Breast epithelium (tissue), 4 donors: ENCODE measurements at regions not wholly inside any gene's neighbourhood (a gene's known extent, or its start where the extent isn't known, plus 50 kb on each side); places are given as distances from the start of the nearest gene placed in this dataset.

ENCODE experiments used
- DNase-seq, 2 donors: peaks; one replicate each; pipeline ENCODE4 v3.0.0-alpha.2; 2019; ENCODE audit warnings: low spot score in 2 of 2
- H3K27ac ChIP-seq, 2 donors: fragments of 200-600 bp; sonication (generic) in 1 of 2; one replicate each; pipeline ENCODE4 v1.5.1; 2016 to 2019; ENCODE audit warnings: mild to moderate bottlenecking in 1 of 2
- H3K27me3 ChIP-seq, 2 donors: fragments of 200-600 bp; sonication (generic) in 1 of 2; one replicate each; pipeline versions ENCODE4 v1.5.1 to v1.6.0; 2017 to 2019; ENCODE audit warnings: control low read depth in 1 of 2, mild to moderate bottlenecking in 1 of 2
- H3K36me3 ChIP-seq: fragments of 200-600 bp; one replicate; pipeline ENCODE4 v1.5.1; 2019
- H3K4me1 ChIP-seq, 2 donors: fragments of 200-600 bp; sonication (generic); one replicate each; pipeline ENCODE4 v1.5.1; 2016 to 2019; ENCODE audit warnings: control low read depth in 1 of 2
- H3K4me3 ChIP-seq, 3 donors: fragments of 200-600 bp; sonication (generic); 1 replicate in 2 of 3; 2 replicates in 1 of 3; pipeline ENCODE4 v1.5.1; 2016 to 2019; ENCODE audit warnings: mild to moderate bottlenecking in 3 of 3, moderate library complexity in 2 of 3
- H3K9me3 ChIP-seq, 2 donors: fragments of 200-600 bp; sonication (generic) in 1 of 2; one replicate each; pipeline ENCODE4 v1.5.1; 2016 to 2019; ENCODE audit warnings: control low read depth in 1 of 2
- POLR2A ChIP-seq: fragments of 450-650 bp; IDR thresholded peaks from one replicate; pipeline ENCODE4 v1.6.1; 2016; ENCODE audit warnings: antibody characterized with exemption, mild to moderate bottlenecking, moderate library complexity
- POLR2AphosphoS5 ChIP-seq, 3 donors: sonication (generic); formaldehyde crosslinking; IDR thresholded peaks; one replicate each; pipeline ENCODE4 v1.6.1; 2017; ENCODE audit warnings: antibody characterized with exemption in 3 of 3
- intact Hi-C: fragments of 100-400 bp; cut with DNase I; formaldehyde crosslinking; loops from one replicate; pipeline ENCODE4 v1.15.1; 2023; ENCODE audit warnings: low total_unique reads
- TF ChIP-seq, protein P1 (sequence below), 3 donors: fragments of 450-650 bp; IDR thresholded peaks; one replicate each; pipeline ENCODE4 v1.5.1; 2016 to 2017; ENCODE audit warnings: antibody characterized with exemption in 3 of 3, mild to moderate bottlenecking in 3 of 3, moderate library complexity in 3 of 3

GRCh38 chr15:47374222-47374621 lies 343.1 kb upstream of the SEMA6D start:
- no peak overlapping the region for H3K4me3 ChIP-seq
- TF ChIP-seq, protein P1, sequence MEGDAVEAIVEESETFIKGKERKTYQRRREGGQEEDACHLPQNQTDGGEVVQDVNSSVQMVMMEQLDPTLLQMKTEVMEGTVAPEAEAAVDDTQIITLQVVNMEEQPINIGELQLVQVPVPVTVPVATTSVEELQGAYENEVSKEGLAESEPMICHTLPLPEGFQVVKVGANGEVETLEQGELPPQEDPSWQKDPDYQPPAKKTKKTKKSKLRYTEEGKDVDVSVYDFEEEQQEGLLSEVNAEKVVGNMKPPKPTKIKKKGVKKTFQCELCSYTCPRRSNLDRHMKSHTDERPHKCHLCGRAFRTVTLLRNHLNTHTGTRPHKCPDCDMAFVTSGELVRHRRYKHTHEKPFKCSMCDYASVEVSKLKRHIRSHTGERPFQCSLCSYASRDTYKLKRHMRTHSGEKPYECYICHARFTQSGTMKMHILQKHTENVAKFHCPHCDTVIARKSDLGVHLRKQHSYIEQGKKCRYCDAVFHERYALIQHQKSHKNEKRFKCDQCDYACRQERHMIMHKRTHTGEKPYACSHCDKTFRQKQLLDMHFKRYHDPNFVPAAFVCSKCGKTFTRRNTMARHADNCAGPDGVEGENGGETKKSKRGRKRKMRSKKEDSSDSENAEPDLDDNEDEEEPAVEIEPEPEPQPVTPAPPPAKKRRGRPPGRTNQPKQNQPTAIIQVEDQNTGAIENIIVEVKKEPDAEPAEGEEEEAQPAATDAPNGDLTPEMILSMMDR (IDR thresholded peaks at IDR 0.05) = no peak
- intact Hi-C loops = no loop called here
- H3K27me3 ChIP-seq = no peaks in the 10 kb centered on the region
- no peaks in the 10 kb centered on the region for H3K4me1 ChIP-seq
- no peaks in the 10 kb centered on the region for H3K9me3 ChIP-seq
- no peak for DNase-seq
- H3K36me3 ChIP-seq = no peaks in the 10 kb centered on the region
- no peak overlapping the region for H3K27ac ChIP-seq

DNA sequence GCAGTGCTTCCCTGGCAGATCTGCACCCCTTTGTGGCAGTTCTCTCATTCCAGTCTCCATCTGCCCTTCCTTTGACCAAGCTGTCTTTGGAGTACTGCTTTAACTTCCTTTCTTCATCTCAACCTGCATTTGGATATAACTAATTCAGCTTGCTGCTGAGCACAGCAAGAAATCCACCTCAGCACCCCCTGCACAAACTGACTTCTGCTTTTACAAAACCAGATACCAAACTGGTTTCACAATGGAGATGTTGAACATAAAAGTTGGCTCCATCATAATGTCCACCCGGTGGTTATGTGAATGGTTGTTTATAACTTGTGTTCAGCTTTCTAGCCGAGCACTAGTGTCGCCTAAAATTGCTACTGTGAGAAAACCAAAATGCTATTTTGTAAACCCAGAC lies 341.1 kb upstream of the SEMA6D start:
- H3K27me3 ChIP-seq = no peaks in the 10 kb centered on the region
- H3K4me3 ChIP-seq = no peak overlapping the region
- DNase-seq = no peak
- intact Hi-C loops = no loop called here
- no peaks in the 10 kb centered on the region for H3K36me3 ChIP-seq
- H3K4me1 ChIP-seq = no peaks in the 10 kb centered on the region
- no peak overlapping the region for H3K27ac ChIP-seq
- TF ChIP-seq, protein P1 (IDR thresholded peaks at IDR 0.05) = no peak
- TF ChIP-seq POLR2AphosphoS5 (IDR thresholded peaks at IDR 0.05) (no peak), POLR2A (no peak)
- no peaks in the 10 kb centered on the region for H3K9me3 ChIP-seq

- no peaks in the 10 kb centered on the region for H3K36me3 ChIP-seq
- intact Hi-C loops = no loop called here
- no peaks in the 10 kb centered on the region for H3K9me3 ChIP-seq
- no peak overlapping the region for H3K27ac ChIP-seq
- DNase-seq = no peak
- H3K4me3 ChIP-seq = no peak overlapping the region
- no peaks in the 10 kb centered on the region for H3K27me3 ChIP-seq
- TF ChIP-seq POLR2A (no peak), POLR2AphosphoS5 (IDR thresholded peaks at IDR 0.05) (no peak)
- TF ChIP-seq, protein P1 (IDR thresholded peaks at IDR 0.05) = no peak
- H3K4me1 ChIP-seq = no peaks in the 10 kb centered on the region
Observed at GRCh38 chr15:47377465-47377864, 339.8 kb upstream of the SEMA6D start.

GRCh38 chr15:47378527-47378926 lies 338.8 kb upstream of the SEMA6D start:
- no peaks in the 10 kb centered on the region for H3K36me3 ChIP-seq
- intact Hi-C loops = no loop called here
- H3K9me3 ChIP-seq = no peaks in the 10 kb centered on the region
- no peak overlapping the region for H3K27ac ChIP-seq
- TF ChIP-seq POLR2A = no peak
- no peak for TF ChIP-seq POLR2AphosphoS5 (IDR thresholded peaks at IDR 0.05)
- TF ChIP-seq, protein P1 (IDR thresholded peaks at IDR 0.05) = no peak
- DNase-seq = no peak
- H3K4me3 ChIP-seq = no peak overlapping the region
- no peaks in the 10 kb centered on the region for H3K27me3 ChIP-seq
- H3K4me1 ChIP-seq = no peaks in the 10 kb centered on the region

- TF ChIP-seq, protein P1 (IDR thresholded peaks at IDR 0.05) = no peak
- TF ChIP-seq POLR2A = no peak
- TF ChIP-seq POLR2AphosphoS5 (IDR thresholded peaks at IDR 0.05) = no peak
- intact Hi-C loops = no loop called here
- Histone ChIP-seq H3K4me3 (no peak overlapping the region), H3K4me1 (no peaks in the 10 kb centered on the region), H3K27ac (peak overlapping the region in 1 of 2 donors; percentile 0), H3K9me3 (no peaks in the 10 kb centered on the region), H3K27me3 (no peaks in the 10 kb centered on the region), H3K36me3 (no peaks in the 10 kb centered on the region)
- no peak for DNase-seq
Observed at GRCh38 chr15:47383102-47383501, 334.2 kb upstream of the SEMA6D start.
